GM23338 (cell line): ENCODE measurements at regions not wholly inside any gene's neighbourhood (a gene's known extent, or its start where the extent isn't known, plus 50 kb on each side); places are given as distances from the start of the nearest gene placed in this dataset.

Source experiments
- ATAC-seq: fragments of 200-7000 bp; cut with Tn5 transposase; 3 replicates; pipeline ENCODE4 v1.9.1; 2020
- DNase-seq: peaks from one replicate; pipeline ENCODE4 v3.0.0-alpha.2; 2015; ENCODE audit warnings: low spot score
- H2AFZ ChIP-seq: fragments of 200-600 bp; sonication (generic); 2 replicates; pipeline ENCODE4 v1.8.0; 2016; ENCODE audit warnings: antibody characterized with exemption, mild to moderate bottlenecking, moderate library complexity
- H3F3A ChIP-seq: fragments of 200-600 bp; sonication (generic); replicated peaks from 2 replicates; pipeline ENCODE4 v1.8.0; 2017; ENCODE audit warnings: antibody characterized with exemption, mixed run types, low read depth
- H3K27ac ChIP-seq: fragments of 200-600 bp; sonication (generic); 2 replicates; pipeline ENCODE4 v1.6.1; 2016; ENCODE audit warnings: low read depth
- H3K27me3 ChIP-seq: fragments of 200-600 bp; sonication (generic); 2 replicates; pipeline ENCODE4 v1.8.0; 2016; ENCODE audit warnings: mild to moderate bottlenecking, mixed run types, moderate library complexity; ENCODE audit not compliant: insufficient read depth
- H3K36me3 ChIP-seq: fragments of 200-600 bp; sonication (generic); 2 replicates; pipeline ENCODE4 v1.8.0; 2016; ENCODE audit warnings: mild to moderate bottlenecking; ENCODE audit not compliant: insufficient read depth
- H3K4me1 ChIP-seq: fragments of 200-600 bp; sonication (generic); 2 replicates; pipeline ENCODE4 v1.8.0; 2016; ENCODE audit warnings: mild to moderate bottlenecking, moderate library complexity; ENCODE audit not compliant: insufficient read depth
- H3K4me2 ChIP-seq: fragments of 200-600 bp; sonication (generic); 2 replicates; pipeline ENCODE4 v1.7.1; 2017; ENCODE audit warnings: mixed run types
- H3K4me3 ChIP-seq: fragments of 200-600 bp; sonication (generic); 2 replicates; pipeline ENCODE4 v1.6.1; 2016; ENCODE audit warnings: mixed run types
- H3K79me2 ChIP-seq: fragments of 200-600 bp; sonication (generic); replicated peaks from 2 replicates; pipeline ENCODE4 v1.8.0; 2017; ENCODE audit warnings: mild to moderate bottlenecking; ENCODE audit not compliant: insufficient read depth
- H3K9me2 ChIP-seq: fragments of 200-600 bp; sonication (generic); 2 replicates; pipeline ENCODE4 v1.8.0; 2017; ENCODE audit not compliant: insufficient read depth
- H4K20me1 ChIP-seq: fragments of 200-600 bp; sonication (generic); replicated peaks from 2 replicates; pipeline ENCODE4 v1.8.0; 2017; ENCODE audit warnings: mild to moderate bottlenecking; ENCODE audit not compliant: insufficient read depth
- H3K27ac Mint-ChIP-seq: 2 replicates; pipeline ENCODE4 v1.8.0; 2020; ENCODE audit warnings: inconsistent platforms, mild to moderate bottlenecking, moderate library complexity, mixed read lengths
- H3K27me3 Mint-ChIP-seq: 3 replicates; pipeline ENCODE4 v1.8.0; 2022; ENCODE audit warnings: low read depth, mild to moderate bottlenecking, moderate library complexity, mixed read lengths, inconsistent platforms; ENCODE audit not compliant: insufficient read depth, poor library complexity
- H3K36me3 Mint-ChIP-seq: 3 replicates; pipeline ENCODE4 v1.8.0; 2021; ENCODE audit warnings: low read depth, mild to moderate bottlenecking, inconsistent platforms, moderate library complexity, mixed read lengths
- H3K4me1 Mint-ChIP-seq: 3 replicates; pipeline ENCODE4 v1.8.0; 2020; ENCODE audit warnings: mild to moderate bottlenecking, inconsistent platforms, mixed read lengths
- H3K4me3 Mint-ChIP-seq: 3 replicates; pipeline ENCODE4 v1.8.0; 2021; ENCODE audit warnings: moderate library complexity, mild to moderate bottlenecking, inconsistent platforms, mixed read lengths
- H3K9me3 Mint-ChIP-seq: 3 replicates; pipeline ENCODE4 v1.8.0; 2020; ENCODE audit warnings: moderate library complexity, mild to moderate bottlenecking, inconsistent platforms, mixed read lengths
- CREB1 ChIP-seq: fragments of 250-450 bp; sonication (Bioruptor Pico); IDR thresholded peaks from 2 replicates; pipeline ENCODE4 v1.5.0; 2020; ENCODE audit warnings: low read depth, mild to moderate bottlenecking, moderate library complexity
- CTCF ChIP-seq, 2 experiments: fragments of 200-600 bp in 1 of 2; sonication (generic) in 1 of 2; conservative IDR thresholded peaks; 2 replicates each; pipeline versions ENCODE4 v1.5.1 to v1.6.1; 2016 to 2017; ENCODE audit warnings: antibody characterized with exemption in 2 of 2, low read depth in 2 of 2, mild to moderate bottlenecking in 2 of 2, moderate library complexity in 1 of 2
- ETS1 ChIP-seq: IDR thresholded peaks from 2 replicates; pipeline ENCODE4 v1.6.1; 2016; ENCODE audit warnings: antibody characterized with exemption
- EZH2phosphoT487 ChIP-seq: fragments of 200-600 bp; sonication (generic); IDR thresholded peaks from one replicate; pipeline ENCODE4 v1.8.1; 2018; ENCODE audit warnings: antibody characterized with exemption; ENCODE audit not compliant: unreplicated experiment
- JUNB ChIP-seq: IDR thresholded peaks from one replicate; pipeline ENCODE4 v1.6.1; 2016; ENCODE audit warnings: antibody characterized with exemption; ENCODE audit not compliant: unreplicated experiment
- NANOG ChIP-seq: IDR thresholded peaks from 2 replicates; pipeline ENCODE4 v1.6.1; 2016; ENCODE audit warnings: antibody characterized with exemption, borderline replicate concordance
- POLR2AphosphoS5 ChIP-seq: IDR thresholded peaks from 2 replicates; pipeline ENCODE4 v1.6.1; 2016; ENCODE audit warnings: antibody characterized with exemption, low read depth
- REST ChIP-seq: IDR thresholded peaks from one replicate; pipeline ENCODE4 v1.6.1; 2018; ENCODE audit warnings: antibody characterized with exemption; ENCODE audit not compliant: unreplicated experiment
- STAT1 ChIP-seq: IDR thresholded peaks from one replicate; pipeline ENCODE4 v1.6.1; 2016; ENCODE audit warnings: antibody characterized with exemption; ENCODE audit not compliant: unreplicated experiment
- ZNF114 ChIP-seq: fragments of 250-450 bp; sonication (Bioruptor Pico); IDR thresholded peaks from 2 replicates; pipeline ENCODE4 v1.5.0; 2020; ENCODE audit warnings: mild to moderate bottlenecking, moderate library complexity
- ZNF331 ChIP-seq: fragments of 250-450 bp; sonication (Bioruptor Pico); IDR thresholded peaks from 2 replicates; pipeline ENCODE4 v1.5.0; 2020; ENCODE audit warnings: low read depth, mild to moderate bottlenecking, moderate library complexity

- TF ChIP-seq REST = no peak
- no peak for TF ChIP-seq POLR2AphosphoS5
- no peak for TF ChIP-seq CTCF (conservative IDR thresholded peaks at IDR 0.05; ENCODE audit: low read depth in 2 of 2)
- TF ChIP-seq EZH2phosphoT487 = no peak
- no peak for TF ChIP-seq ETS1
- TF ChIP-seq STAT1 = no peak
- no peak for TF ChIP-seq NANOG
- TF ChIP-seq ZNF114 (CRISPR knock-in tag) = no peak
- no peak for TF ChIP-seq JUNB
These were observed 226.6 kb upstream of the TENM4 start (continued) for GRCh38 chr11:79667380-79667779.

- Mint-ChIP-seq H3K27ac (no peak overlapping the region), H3K9me3 (no peaks in the 10 kb centered on the region), H3K4me1 (peaks cover 5% of the 10 kb centered on the region; the same call in 2 of the 3 replicates), H3K27me3 (peaks cover 1% of the 10 kb centered on the region), H3K36me3 (no peaks in the 10 kb centered on the region), H3K4me3 (no peak overlapping the region)
- H3K4me2 ChIP-seq = no peak overlapping the region
- ATAC-seq (no peak), DNase-seq (no peak)
- no peaks in the 10 kb centered on the region for H3K4me1 ChIP-seq
- TF ChIP-seq ZNF331 (CRISPR knock-in tag) (no peak), CREB1 (CRISPR knock-in tag) (no peak)
- no peaks in the 10 kb centered on the region for H3K79me2 ChIP-seq
- no peaks in the 10 kb centered on the region for H3F3A ChIP-seq
- H3K27ac ChIP-seq = no peak overlapping the region
- H4K20me1 ChIP-seq = no peaks in the 10 kb centered on the region
- H3K36me3 ChIP-seq = no peaks in the 10 kb centered on the region
- no peak overlapping the region for H2AFZ ChIP-seq
- H3K27me3 ChIP-seq = no peaks in the 10 kb centered on the region
- H3K9me2 ChIP-seq = no peaks in the 10 kb centered on the region
- H3K4me3 ChIP-seq = no peak overlapping the region
These were observed 222.2 kb upstream of the TENM4 start for GRCh38 chr11:79663017-79663416.
